K562 (cell line): ENCODE measurements at regions not wholly inside any gene's neighbourhood (a gene's known extent, or its start where the extent isn't known, plus 50 kb on each side); places are given as distances from the start of the nearest gene placed in this dataset.

Experiments
- CBX2 ChIP-seq: fragments of 200-600 bp; sonication (generic); IDR thresholded peaks from one replicate; pipeline ENCODE4 v1.6.1; 2012; ENCODE audit warnings: mild to moderate bottlenecking, low read length, inconsistent platforms; ENCODE audit not compliant: insufficient read depth, poor library complexity, severe bottlenecking
- NFXL1 ChIP-seq: fragments of 450-650 bp; formaldehyde crosslinking; IDR thresholded peaks from 2 replicates; pipeline ENCODE4 v1.4.0; 2021; ENCODE audit warnings: mild to moderate bottlenecking
- ZNF398 ChIP-seq: fragments of 250-450 bp; sonication (Bioruptor Pico); IDR thresholded peaks from 2 replicates; pipeline ENCODE4 v1.8.0; 2021; ENCODE audit warnings: moderate library complexity, mild to moderate bottlenecking, inconsistent platforms
- ZNF407 ChIP-seq: fragments of 450-650 bp; IDR thresholded peaks from 2 replicates; pipeline ENCODE4 v1.6.1; 2016; ENCODE audit warnings: low read depth

GRCh38 chr12:13588574-13588973, 392.0 kb downstream of the EMP1 start:
- TF ChIP-seq ZNF398: no peak
- no peak for TF ChIP-seq ZNF407
- TF ChIP-seq NFXL1 (CRISPR knock-in tag): no peak
- TF ChIP-seq CBX2: no peak
